ENCODE measurements at regions not wholly inside any gene's neighbourhood (a gene's known extent, or its start where the extent isn't known, plus 50 kb on each side); places are given as distances from the start of the nearest gene placed in this dataset.

DNA sequence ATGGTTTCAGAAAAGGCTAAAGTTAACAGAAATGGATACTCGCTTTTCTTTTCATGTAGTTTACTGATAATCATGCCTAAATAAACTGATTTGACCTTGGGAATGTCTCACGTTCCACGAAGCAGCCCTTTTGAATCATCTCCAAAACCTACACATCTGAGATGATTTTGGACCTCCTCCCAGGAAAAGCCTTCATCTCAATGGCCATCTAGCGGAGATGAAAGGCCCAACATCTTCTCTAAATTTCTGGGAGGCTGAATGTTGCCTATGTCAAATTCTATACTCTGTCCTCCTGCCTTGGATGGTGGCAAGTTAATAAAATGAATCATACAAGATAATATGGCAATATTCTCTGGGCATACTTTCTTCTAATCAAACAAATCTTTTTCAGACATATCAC, 448.5 kb downstream of the ZEB2 start:
- TF ChIP-seq, protein P1, sequence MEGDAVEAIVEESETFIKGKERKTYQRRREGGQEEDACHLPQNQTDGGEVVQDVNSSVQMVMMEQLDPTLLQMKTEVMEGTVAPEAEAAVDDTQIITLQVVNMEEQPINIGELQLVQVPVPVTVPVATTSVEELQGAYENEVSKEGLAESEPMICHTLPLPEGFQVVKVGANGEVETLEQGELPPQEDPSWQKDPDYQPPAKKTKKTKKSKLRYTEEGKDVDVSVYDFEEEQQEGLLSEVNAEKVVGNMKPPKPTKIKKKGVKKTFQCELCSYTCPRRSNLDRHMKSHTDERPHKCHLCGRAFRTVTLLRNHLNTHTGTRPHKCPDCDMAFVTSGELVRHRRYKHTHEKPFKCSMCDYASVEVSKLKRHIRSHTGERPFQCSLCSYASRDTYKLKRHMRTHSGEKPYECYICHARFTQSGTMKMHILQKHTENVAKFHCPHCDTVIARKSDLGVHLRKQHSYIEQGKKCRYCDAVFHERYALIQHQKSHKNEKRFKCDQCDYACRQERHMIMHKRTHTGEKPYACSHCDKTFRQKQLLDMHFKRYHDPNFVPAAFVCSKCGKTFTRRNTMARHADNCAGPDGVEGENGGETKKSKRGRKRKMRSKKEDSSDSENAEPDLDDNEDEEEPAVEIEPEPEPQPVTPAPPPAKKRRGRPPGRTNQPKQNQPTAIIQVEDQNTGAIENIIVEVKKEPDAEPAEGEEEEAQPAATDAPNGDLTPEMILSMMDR (IDR thresholded peaks at IDR 0.05), result no peak
- no peak for TF ChIP-seq POLR2AphosphoS5 (IDR thresholded peaks at IDR 0.05)
- no peak for TF ChIP-seq POLR2A (IDR thresholded peaks at IDR 0.05)
